Heart left ventricle (tissue), 13 donors: ENCODE measurements at regions not wholly inside any gene's neighbourhood (a gene's known extent, or its start where the extent isn't known, plus 50 kb on each side); places are given as distances from the start of the nearest gene placed in this dataset.

Experiments used
- POLR2A ChIP-seq, 2 donors: fragments of 450-650 bp; IDR thresholded peaks; one replicate each; pipeline ENCODE4 v1.6.1; 2017; ENCODE audit warnings: antibody characterized with exemption in 2 of 2, mild to moderate bottlenecking in 2 of 2, moderate library complexity in 2 of 2
- TF ChIP-seq, protein P1 (sequence below), 12 donors: fragments of 200-600 bp; sonication (generic) in 4 of 12; IDR thresholded peaks; one replicate each; pipeline versions ENCODE4 v1.5.0 to v1.8.0; 2018 to 2022; ENCODE audit warnings: antibody characterized with exemption in 12 of 12, mild to moderate bottlenecking in 5 of 12
- donor health status: ischemic (EF 13 %, LVEDD 7.1; RV severe dilation, severe dysfunction).
- donor health status: DM: no; HTN: yes; CAD: no.
- donor health status: DM: no; HTN: no; CAD: no.
- donor health status: ischemic (EF 25% LVEDD 6.9; RV normal size, moderate dysfunction).
- donor health status: ischemic (EF 25% LVEDD 5.7; RV mildly dilated, moderate dysfunction).
- donor health status: ischemic (EF 35%, LVEDD 5.7; RV mildly dilated, moderate dysfunction).
- donor health status: nonischemic (EF 11% LVEDD 7.7; RV severe dilation, severe dysfunction).
- donor health status: DM: yes; HTN: yes; CAD: no.
- donor health status: PGD.
- donor health status: ischemic (EF 29% LVEDD 5.4; RV normal size, mild dysfunction).
- donor health status: nonischemic (EF 23%, LVEDD 6.1; RV moderate dilation, normal function).

GRCh38 chr4:143089291-143089690 lies 95.4 kb upstream of the USP38 start:
- TF ChIP-seq, protein P1, sequence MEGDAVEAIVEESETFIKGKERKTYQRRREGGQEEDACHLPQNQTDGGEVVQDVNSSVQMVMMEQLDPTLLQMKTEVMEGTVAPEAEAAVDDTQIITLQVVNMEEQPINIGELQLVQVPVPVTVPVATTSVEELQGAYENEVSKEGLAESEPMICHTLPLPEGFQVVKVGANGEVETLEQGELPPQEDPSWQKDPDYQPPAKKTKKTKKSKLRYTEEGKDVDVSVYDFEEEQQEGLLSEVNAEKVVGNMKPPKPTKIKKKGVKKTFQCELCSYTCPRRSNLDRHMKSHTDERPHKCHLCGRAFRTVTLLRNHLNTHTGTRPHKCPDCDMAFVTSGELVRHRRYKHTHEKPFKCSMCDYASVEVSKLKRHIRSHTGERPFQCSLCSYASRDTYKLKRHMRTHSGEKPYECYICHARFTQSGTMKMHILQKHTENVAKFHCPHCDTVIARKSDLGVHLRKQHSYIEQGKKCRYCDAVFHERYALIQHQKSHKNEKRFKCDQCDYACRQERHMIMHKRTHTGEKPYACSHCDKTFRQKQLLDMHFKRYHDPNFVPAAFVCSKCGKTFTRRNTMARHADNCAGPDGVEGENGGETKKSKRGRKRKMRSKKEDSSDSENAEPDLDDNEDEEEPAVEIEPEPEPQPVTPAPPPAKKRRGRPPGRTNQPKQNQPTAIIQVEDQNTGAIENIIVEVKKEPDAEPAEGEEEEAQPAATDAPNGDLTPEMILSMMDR (IDR thresholded peaks at IDR 0.05), result no peak
- TF ChIP-seq POLR2A (IDR thresholded peaks at IDR 0.05), result no peak
